ENCODE measurements at regions not wholly inside any gene's neighbourhood (a gene's known extent, or its start where the extent isn't known, plus 50 kb on each side); places are given as distances from the start of the nearest gene placed in this dataset.
A peak's percentile ranks its signal among the peaks of the same experiment; 100 is the strongest.
"Not testable (repeated sequence)": the region's sequence is repeated elsewhere in the genome, so short reads cannot be mapped to it uniquely, and the experiment has no call there.

- DNase-seq (ENCODE audit: low read depth, low spot score): peak; percentile 73
Observed at GRCh38 chr6:132198896-132199295, 202.4 kb downstream of the MOXD1 start.

GRCh38 chr6:132198040-132198439 lies 203.2 kb downstream of the MOXD1 start:
- DNase-seq (ENCODE audit: low read depth, low spot score): no peak

- DNase-seq (ENCODE audit: low read depth, low spot score): no peak
Observed at GRCh38 chr6:132194529-132194928, 206.7 kb downstream of the MOXD1 start.

GRCh38 chr6:132192631-132193030 lies 208.6 kb downstream of the MOXD1 start:
- DNase-seq (ENCODE audit: low read depth, low spot score): no peak

GRCh38 chr6:132190815-132191175 lies 210.5 kb downstream of the MOXD1 start:
- no peak for DNase-seq (ENCODE audit: low read depth, low spot score)

- DNase-seq (ENCODE audit: low read depth, low spot score): no peak
Observed at GRCh38 chr6:132190097-132190814, 211.0 kb downstream of the MOXD1 start.

GRCh38 chr6:132188556-132189264 lies 212.6 kb downstream of the MOXD1 start:
- no peak for DNase-seq (ENCODE audit: low read depth, low spot score)

GRCh38 chr6:132187816-132188215 lies 213.5 kb downstream of the MOXD1 start:
- no peak for DNase-seq (ENCODE audit: low read depth, low spot score)

- not testable (repeated sequence) for DNase-seq (ENCODE audit: low read depth, low spot score)
Observed at GRCh38 chr6:132184966-132185365, 216.3 kb downstream of the MOXD1 start.

- DNase-seq (ENCODE audit: low read depth, low spot score): peak; percentile 57
Observed at GRCh38 chr6:132179955-132180354, 221.3 kb downstream of the MOXD1 start.

GRCh38 chr6:132174919-132175318 lies 223.7 kb upstream of the CCN2 start:
- DNase-seq (ENCODE audit: low read depth, low spot score): no peak

GRCh38 chr6:132168961-132169360 lies 217.8 kb upstream of the CCN2 start:
- DNase-seq (ENCODE audit: low read depth, low spot score): no peak

- DNase-seq (ENCODE audit: low read depth, low spot score): no peak
Observed at GRCh38 chr6:132167929-132168892, 217.0 kb upstream of the CCN2 start.

- DNase-seq (ENCODE audit: low read depth, low spot score): no peak
Observed at GRCh38 chr6:132166526-132167051, 215.4 kb upstream of the CCN2 start.

- DNase-seq (ENCODE audit: low read depth, low spot score): no peak
Observed at GRCh38 chr6:132165677-132166076, 214.5 kb upstream of the CCN2 start.

- no peak for DNase-seq (ENCODE audit: low read depth, low spot score)
Observed at GRCh38 chr6:132161283-132161682, 210.1 kb upstream of the CCN2 start.

GRCh38 chr6:132153221-132153898 lies 202.2 kb upstream of the CCN2 start:
- no peak for DNase-seq (ENCODE audit: low read depth, low spot score)

- DNase-seq (ENCODE audit: low read depth, low spot score): no peak
Observed at GRCh38 chr6:132147530-132148011, 196.4 kb upstream of the CCN2 start.

GRCh38 chr6:132144456-132144855 lies 193.3 kb upstream of the CCN2 start:
- no peak for DNase-seq (ENCODE audit: low read depth, low spot score)

GRCh38 chr6:132143258-132143657 lies 192.1 kb upstream of the CCN2 start:
- DNase-seq (ENCODE audit: low read depth, low spot score): no peak

GRCh38 chr6:132142768-132143167 lies 191.6 kb upstream of the CCN2 start:
- DNase-seq (ENCODE audit: low read depth, low spot score): no peak
